Keratinocyte (primary cell): ENCODE measurements at regions not wholly inside any gene's neighbourhood (a gene's known extent, or its start where the extent isn't known, plus 50 kb on each side); places are given as distances from the start of the nearest gene placed in this dataset.

Experiments used
- DNase-seq: peaks from one replicate; pipeline ENCODE4 v3.0.0-alpha.2; 2011; ENCODE audit warnings: low read depth, missing footprints, low spot score
- FAIRE-seq: peaks from 2 replicates; lab custom pipeline; 2011; peaks lifted over from hg19 to GRCh38; lab: Jason Lieb, UNC
- H2AFZ ChIP-seq: 2 replicates; pipeline ENCODE4 v1.6.0; 2012; ENCODE audit warnings: low read length, control low read depth, inconsistent platforms; ENCODE audit not compliant: control insufficient read depth
- H3K27ac ChIP-seq: 2 replicates; pipeline ENCODE4 v1.5.1; 2011; ENCODE audit warnings: low read length; ENCODE audit not compliant: control insufficient read depth, insufficient read depth
- H3K27me3 ChIP-seq: 3 replicates; pipeline ENCODE4 v1.6.0; 2011; ENCODE audit warnings: low read length; ENCODE audit not compliant: control insufficient read depth, insufficient read depth; ENCODE audit errors: extremely low read depth
- H3K36me3 ChIP-seq, 2 experiments: 2 replicates in 1 of 2; 3 replicates in 1 of 2; pipeline ENCODE4 v1.5.1; 2011; ENCODE audit warnings: low read length in 2 of 2, mild to moderate bottlenecking in 1 of 2; ENCODE audit not compliant: control insufficient read depth in 2 of 2, insufficient read depth in 2 of 2; ENCODE audit errors: extremely low read depth in 1 of 2
- H3K4me1 ChIP-seq: 3 replicates; pipeline ENCODE4 v1.5.1; 2011; ENCODE audit warnings: low read length; ENCODE audit not compliant: control insufficient read depth, insufficient read depth; ENCODE audit errors: extremely low read depth
- H3K4me2 ChIP-seq: 3 replicates; pipeline ENCODE4 v1.6.0; 2011; ENCODE audit warnings: low read depth, low read length; ENCODE audit not compliant: control insufficient read depth, insufficient read depth; ENCODE audit errors: extremely low read depth
- H3K4me3 ChIP-seq, 3 experiments: fragments of 200-600 bp in 1 of 3; sonication (generic) in 1 of 3; 2 replicates in 2 of 3; 3 replicates in 1 of 3; pipeline ENCODE4 v1.5.1; 2011 to 2016; ENCODE audit warnings: low read length in 3 of 3, mild to moderate bottlenecking in 3 of 3, control low read depth in 2 of 3, inconsistent platforms in 1 of 3, low read depth in 1 of 3, mixed read lengths in 1 of 3, mixed run types in 1 of 3, moderate library complexity in 1 of 3; ENCODE audit not compliant: control insufficient read depth in 2 of 3, insufficient read depth in 2 of 3; ENCODE audit errors: extremely low read depth in 1 of 3
- H3K79me2 ChIP-seq: 2 replicates; pipeline ENCODE4 v1.6.0; 2012; ENCODE audit warnings: low read length; ENCODE audit not compliant: control insufficient read depth, insufficient read depth
- H3K9ac ChIP-seq: 3 replicates; pipeline ENCODE4 v1.6.0; 2011; ENCODE audit warnings: low read length; ENCODE audit not compliant: control insufficient read depth, insufficient read depth; ENCODE audit errors: extremely low read depth
- H3K9me1 ChIP-seq: 3 replicates; pipeline ENCODE4 v1.6.0; 2011; ENCODE audit warnings: low read length; ENCODE audit not compliant: control insufficient read depth, insufficient read depth; ENCODE audit errors: extremely low read depth
- H3K9me3 ChIP-seq: 2 replicates; pipeline ENCODE4 v1.5.1; 2012; ENCODE audit warnings: low read depth, low read length; ENCODE audit not compliant: control insufficient read depth
- H4K20me1 ChIP-seq: 3 replicates; pipeline ENCODE4 v1.6.0; 2011; ENCODE audit warnings: low read length; ENCODE audit not compliant: control insufficient read depth, insufficient read depth; ENCODE audit errors: extremely low read depth
- EZH2 ChIP-seq: IDR thresholded peaks from one replicate; pipeline ENCODE4 v1.6.1; 2012; ENCODE audit warnings: inconsistent platforms, mild to moderate bottlenecking, low read length, moderate library complexity
- dilution Hi-C: fragments of 300-500 bp; cut with MboI; formaldehyde crosslinking; loops from one replicate; pipeline ENCODE4 v1.7.0; 2020; ENCODE audit warnings: low sequenced_read_pairs; ENCODE audit not compliant: extremely low pct_ligation_motif_present
- TF ChIP-seq, protein P1 (sequence below), 3 experiments: IDR thresholded peaks in 1 of 3; conservative IDR thresholded peaks in 1 of 3; optimal IDR thresholded peaks in 1 of 3; 2 replicates in 2 of 3; 3 replicates in 1 of 3; pipeline versions ENCODE3 to v1.5.1; 2011; ENCODE audit warnings: low read length in 3 of 3, mild to moderate bottlenecking in 3 of 3, moderate library complexity in 2 of 3, control low read depth in 1 of 3, inconsistent platforms in 1 of 3; ENCODE audit not compliant: insufficient read depth in 2 of 3; ENCODE audit errors: extremely low read depth in 1 of 3

DNA sequence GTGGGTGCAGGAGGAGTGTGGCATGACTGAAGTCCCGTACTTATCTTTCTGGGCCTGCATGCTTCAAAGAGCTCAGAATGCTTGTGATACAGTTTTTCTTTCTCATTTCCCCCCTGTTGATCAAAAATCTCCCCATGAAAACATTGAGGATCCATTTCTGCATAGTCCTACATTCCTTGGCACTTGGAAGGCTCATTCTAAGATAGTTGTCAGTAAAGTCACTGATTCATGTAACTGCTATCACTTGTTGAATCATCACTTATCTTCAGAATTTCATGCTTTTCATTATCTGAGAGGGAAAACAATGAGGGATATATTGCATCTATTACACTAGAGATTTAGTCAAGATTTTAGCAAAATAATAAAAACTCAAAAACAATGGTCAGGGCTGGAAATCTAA lies 1953.1 kb upstream of the CDH6 start:
- no peak overlapping the region for H3K4me2 ChIP-seq
- no peak for FAIRE-seq

DNA sequence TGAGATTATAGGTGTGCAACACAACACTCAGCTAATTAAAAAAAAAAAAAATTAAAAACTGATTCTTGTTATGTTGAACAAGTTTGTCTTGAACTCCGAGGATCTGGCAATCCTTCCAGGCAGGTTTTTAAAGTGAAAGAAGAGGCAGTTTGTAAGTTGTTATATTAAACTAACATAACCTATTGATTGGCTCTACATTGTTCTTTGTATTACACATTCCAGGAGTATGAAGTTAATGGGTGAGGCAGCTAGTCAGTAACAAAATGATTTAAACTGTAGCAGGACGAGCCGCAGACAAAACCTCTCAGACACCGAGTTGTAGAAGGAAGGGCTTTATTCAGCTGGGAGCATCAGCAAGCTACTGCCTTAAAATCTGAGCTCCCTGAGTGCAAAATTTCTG lies 1953.9 kb upstream of the CDH6 start:
- no peak overlapping the region for H2AFZ ChIP-seq
- no peaks in the 10 kb centered on the region for H3K27me3 ChIP-seq
- H3K4me2 ChIP-seq: no peak overlapping the region
- no peak overlapping the region for H3K27ac ChIP-seq
- H3K4me3 ChIP-seq: no peak overlapping the region
- H3K79me2 ChIP-seq: no peaks in the 10 kb centered on the region
- TF ChIP-seq EZH2: no peak
- TF ChIP-seq, protein P1, sequence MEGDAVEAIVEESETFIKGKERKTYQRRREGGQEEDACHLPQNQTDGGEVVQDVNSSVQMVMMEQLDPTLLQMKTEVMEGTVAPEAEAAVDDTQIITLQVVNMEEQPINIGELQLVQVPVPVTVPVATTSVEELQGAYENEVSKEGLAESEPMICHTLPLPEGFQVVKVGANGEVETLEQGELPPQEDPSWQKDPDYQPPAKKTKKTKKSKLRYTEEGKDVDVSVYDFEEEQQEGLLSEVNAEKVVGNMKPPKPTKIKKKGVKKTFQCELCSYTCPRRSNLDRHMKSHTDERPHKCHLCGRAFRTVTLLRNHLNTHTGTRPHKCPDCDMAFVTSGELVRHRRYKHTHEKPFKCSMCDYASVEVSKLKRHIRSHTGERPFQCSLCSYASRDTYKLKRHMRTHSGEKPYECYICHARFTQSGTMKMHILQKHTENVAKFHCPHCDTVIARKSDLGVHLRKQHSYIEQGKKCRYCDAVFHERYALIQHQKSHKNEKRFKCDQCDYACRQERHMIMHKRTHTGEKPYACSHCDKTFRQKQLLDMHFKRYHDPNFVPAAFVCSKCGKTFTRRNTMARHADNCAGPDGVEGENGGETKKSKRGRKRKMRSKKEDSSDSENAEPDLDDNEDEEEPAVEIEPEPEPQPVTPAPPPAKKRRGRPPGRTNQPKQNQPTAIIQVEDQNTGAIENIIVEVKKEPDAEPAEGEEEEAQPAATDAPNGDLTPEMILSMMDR (optimal IDR thresholded peaks at IDR 0.05 in 1 of 3, IDR thresholded peaks at IDR 0.05 in 1 of 3, conservative IDR thresholded peaks at IDR 0.05 in 1 of 3; ENCODE audit: extremely low read depth in 1 of 3, insufficient read depth in 2 of 3, low read length in 3 of 3): no peak
- no peaks in the 10 kb centered on the region for H3K9me1 ChIP-seq
- no peaks in the 10 kb centered on the region for H3K9me3 ChIP-seq
- H3K36me3 ChIP-seq: no peaks in the 10 kb centered on the region
- H3K9ac ChIP-seq: no peak overlapping the region
- FAIRE-seq: no peak
- DNase-seq: no peak
- dilution Hi-C loops: no loop called here
- H3K4me1 ChIP-seq: no peaks in the 10 kb centered on the region
- H4K20me1 ChIP-seq: no peaks in the 10 kb centered on the region

More for the DNA sequence above, 1953.1 kb upstream of the CDH6 start:
- H3K9me3 ChIP-seq: no peaks in the 10 kb centered on the region
- no peaks in the 10 kb centered on the region for H3K27me3 ChIP-seq
- H3K9ac ChIP-seq: no peak overlapping the region
- H3K4me3 ChIP-seq: no peak overlapping the region
- no peak overlapping the region for H2AFZ ChIP-seq
- no peaks in the 10 kb centered on the region for H3K4me1 ChIP-seq
- no peaks in the 10 kb centered on the region for H3K9me1 ChIP-seq
- no peak overlapping the region for H3K27ac ChIP-seq
- dilution Hi-C loops: no loop called here
- H3K79me2 ChIP-seq: no peaks in the 10 kb centered on the region
- TF ChIP-seq, protein P1 (optimal IDR thresholded peaks at IDR 0.05 in 1 of 3, IDR thresholded peaks at IDR 0.05 in 1 of 3, conservative IDR thresholded peaks at IDR 0.05 in 1 of 3; ENCODE audit: extremely low read depth in 1 of 3, insufficient read depth in 2 of 3, low read length in 3 of 3): no peak
- TF ChIP-seq EZH2: no peak
- H3K36me3 ChIP-seq: no peaks in the 10 kb centered on the region
- no peaks in the 10 kb centered on the region for H4K20me1 ChIP-seq
- no peak for DNase-seq
